IgD-negative memory B cell (primary cell): ENCODE measurements at regions not wholly inside any gene's neighbourhood (a gene's known extent, or its start where the extent isn't known, plus 50 kb on each side); places are given as distances from the start of the nearest gene placed in this dataset.
A peak's percentile ranks its signal among the peaks of the same experiment; 100 is the strongest.

ENCODE experiments used
- H3K27ac Mint-ChIP-seq, 3 donors: one replicate each; pipeline ENCODE4 v1.8.0; 2020 to 2022; ENCODE audit warnings: mild to moderate bottlenecking in 3 of 3, mixed read lengths in 3 of 3, moderate library complexity in 1 of 3
- H3K27me3 Mint-ChIP-seq: one replicate; pipeline ENCODE4 v1.8.0; 2021; ENCODE audit warnings: mixed read lengths
- H3K36me3 Mint-ChIP-seq: one replicate; pipeline ENCODE4 v1.8.0; 2020; ENCODE audit warnings: mild to moderate bottlenecking, mixed read lengths
- H3K4me1 Mint-ChIP-seq, 3 donors: one replicate each; pipeline ENCODE4 v1.8.0; 2020 to 2022; ENCODE audit warnings: mixed read lengths in 3 of 3, mild to moderate bottlenecking in 1 of 3
- H3K4me3 Mint-ChIP-seq, 4 donors: one replicate each; pipeline ENCODE4 v1.8.0; 2020 to 2022; ENCODE audit warnings: mild to moderate bottlenecking in 4 of 4, mixed read lengths in 4 of 4, moderate library complexity in 3 of 4
- H3K9me3 Mint-ChIP-seq, 3 donors: one replicate each; pipeline ENCODE4 v1.8.0; 2020 to 2021; ENCODE audit warnings: mixed read lengths in 3 of 3, mild to moderate bottlenecking in 1 of 3

DNA sequence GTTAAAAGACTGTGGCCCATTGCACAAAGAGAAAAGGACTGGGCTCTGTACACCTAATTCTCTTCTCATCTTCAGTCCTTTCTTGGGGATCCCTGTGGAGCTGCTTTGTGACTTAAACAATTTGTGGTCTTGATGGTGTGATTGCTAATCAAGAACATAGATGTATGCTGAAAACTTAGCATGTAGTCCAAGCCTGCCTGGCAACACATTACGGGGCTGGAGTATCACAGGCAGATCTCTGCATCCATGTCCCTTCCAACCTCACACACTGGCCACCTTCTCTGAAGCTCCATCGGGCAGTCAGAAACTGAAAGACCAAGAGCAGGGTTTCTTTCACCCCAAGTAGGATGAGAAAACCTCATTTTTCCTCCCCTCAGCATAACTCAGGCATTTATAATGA is 69.6 kb upstream of the ARGLU1 start:
- no peaks in the 10 kb centered on the region for H3K36me3 Mint-ChIP-seq
- H3K4me3 Mint-ChIP-seq: peak overlapping the region in 1 of 4 donors; percentile 23
- H3K9me3 Mint-ChIP-seq: no peaks in the 10 kb centered on the region
- peaks cover 1% of the 10 kb centered on the region for H3K27me3 Mint-ChIP-seq
- H3K27ac Mint-ChIP-seq: no peak overlapping the region
- H3K4me1 Mint-ChIP-seq: no peaks in the 10 kb centered on the region

DNA sequence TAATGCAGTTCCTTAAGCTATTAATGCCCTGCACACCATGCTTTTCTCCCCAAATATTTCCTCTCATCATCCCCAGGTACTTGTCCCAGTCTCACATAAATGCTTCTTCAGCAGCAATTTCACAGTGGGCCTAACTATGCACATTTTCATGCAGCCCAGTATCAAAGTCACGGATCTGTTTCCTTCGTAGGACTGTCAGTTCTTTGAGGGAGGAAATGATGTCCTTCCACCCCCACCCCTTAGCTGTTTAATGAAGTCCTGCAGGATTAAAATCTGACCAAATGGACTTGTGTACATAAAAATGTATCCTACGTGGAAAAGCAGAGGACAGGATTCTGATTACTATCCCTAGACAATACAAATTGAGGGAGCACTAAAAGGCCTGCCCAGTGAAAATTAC is 68.6 kb upstream of the ARGLU1 start:
- Mint-ChIP-seq H3K36me3 (no peaks in the 10 kb centered on the region), H3K4me1 (no peaks in the 10 kb centered on the region), H3K27me3 (peaks cover 4% of the 10 kb centered on the region), H3K9me3 (no peaks in the 10 kb centered on the region), H3K27ac (no peak overlapping the region), H3K4me3 (no peak overlapping the region)

DNA sequence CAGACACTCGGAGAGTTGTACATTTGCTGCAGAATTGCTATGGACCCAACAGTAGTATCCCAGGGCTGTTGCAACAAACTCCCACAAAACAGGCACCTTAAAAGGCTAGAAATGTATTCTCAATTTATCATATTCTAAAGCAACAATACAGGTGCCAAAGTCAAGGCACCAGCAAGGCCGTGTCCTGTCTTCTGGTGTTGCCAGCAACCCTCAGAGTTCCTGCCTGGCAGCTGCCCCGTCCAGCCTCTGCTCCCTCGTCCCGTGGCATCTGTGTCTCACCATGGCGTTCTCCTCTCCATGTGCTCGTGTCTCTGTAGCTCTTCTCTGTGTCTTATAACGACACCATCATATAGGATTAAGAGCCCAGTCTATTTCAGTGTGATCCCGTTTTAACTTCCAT is 67.7 kb upstream of the ARGLU1 start:
- Mint-ChIP-seq H3K36me3 (no peaks in the 10 kb centered on the region), H3K27me3 (peaks cover 4% of the 10 kb centered on the region), H3K4me1 (no peaks in the 10 kb centered on the region), H3K27ac (no peak overlapping the region), H3K9me3 (no peaks in the 10 kb centered on the region), H3K4me3 (no peak overlapping the region)

DNA sequence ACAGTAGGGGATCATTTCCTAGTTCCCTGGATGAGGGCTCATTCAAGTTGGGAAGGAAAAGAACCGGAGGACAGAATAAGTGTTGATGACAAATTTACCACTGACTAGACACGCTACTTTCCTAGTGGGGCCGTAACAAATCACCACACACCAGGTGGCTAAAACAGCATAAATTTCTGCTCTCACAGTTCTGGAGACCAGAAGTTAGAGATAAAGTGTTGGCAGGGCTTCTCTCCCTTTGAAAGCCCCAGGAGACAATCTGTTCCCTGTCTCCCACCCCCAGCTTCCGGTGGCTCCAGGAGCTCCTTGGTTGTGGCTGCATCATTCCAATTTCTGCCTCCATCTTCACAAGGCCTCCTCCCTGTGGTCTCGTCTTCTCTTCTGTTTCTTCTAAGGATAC is 65.4 kb upstream of the ARGLU1 start:
- no peak overlapping the region for H3K27ac Mint-ChIP-seq
- H3K9me3 Mint-ChIP-seq: no peaks in the 10 kb centered on the region
- H3K36me3 Mint-ChIP-seq: no peaks in the 10 kb centered on the region
- H3K4me1 Mint-ChIP-seq: no peaks in the 10 kb centered on the region
- H3K4me3 Mint-ChIP-seq: no peak overlapping the region
- H3K27me3 Mint-ChIP-seq: peaks cover 6% of the 10 kb centered on the region

DNA sequence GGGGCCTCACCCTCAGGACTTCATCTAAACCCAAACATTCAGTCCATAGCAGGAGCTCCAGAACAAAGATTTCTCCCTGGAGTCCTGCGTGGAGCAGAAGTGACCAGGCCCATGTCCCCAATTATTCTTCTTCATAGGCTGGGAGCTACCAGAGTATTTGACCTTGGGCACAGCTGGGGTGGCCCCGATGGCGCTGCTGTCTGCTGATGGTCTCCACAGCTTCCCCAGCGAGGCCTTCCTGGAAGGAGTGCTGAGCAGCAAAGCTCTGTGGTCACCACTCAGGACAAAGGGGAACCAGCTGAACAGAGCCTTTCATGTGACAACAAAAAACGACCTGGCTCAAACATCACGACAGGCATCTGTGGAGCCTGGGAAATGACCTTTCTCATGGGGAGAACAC is 62.7 kb upstream of the ARGLU1 start:
- no peak overlapping the region for H3K27ac Mint-ChIP-seq
- H3K4me3 Mint-ChIP-seq: no peak overlapping the region
- peaks cover 6% of the 10 kb centered on the region for H3K27me3 Mint-ChIP-seq
- H3K9me3 Mint-ChIP-seq: no peaks in the 10 kb centered on the region
- no peaks in the 10 kb centered on the region for H3K4me1 Mint-ChIP-seq
- no peaks in the 10 kb centered on the region for H3K36me3 Mint-ChIP-seq

GRCh38 chr13:106630162-106630561 is 62.2 kb upstream of the ARGLU1 start:
- Mint-ChIP-seq H3K36me3 (no peaks in the 10 kb centered on the region), H3K9me3 (no peaks in the 10 kb centered on the region), H3K4me1 (no peaks in the 10 kb centered on the region), H3K27ac (peak overlapping the region in 1 of 3 donors; percentile 70), H3K27me3 (peaks cover 6% of the 10 kb centered on the region), H3K4me3 (no peak overlapping the region)

GRCh38 chr13:106628936-106629659 is 61.2 kb upstream of the ARGLU1 start:
- no peaks in the 10 kb centered on the region for H3K36me3 Mint-ChIP-seq
- H3K27me3 Mint-ChIP-seq: peaks cover 12% of the 10 kb centered on the region
- no peak overlapping the region for H3K4me3 Mint-ChIP-seq
- H3K4me1 Mint-ChIP-seq: no peaks in the 10 kb centered on the region
- no peak overlapping the region for H3K27ac Mint-ChIP-seq
- H3K9me3 Mint-ChIP-seq: no peaks in the 10 kb centered on the region

DNA sequence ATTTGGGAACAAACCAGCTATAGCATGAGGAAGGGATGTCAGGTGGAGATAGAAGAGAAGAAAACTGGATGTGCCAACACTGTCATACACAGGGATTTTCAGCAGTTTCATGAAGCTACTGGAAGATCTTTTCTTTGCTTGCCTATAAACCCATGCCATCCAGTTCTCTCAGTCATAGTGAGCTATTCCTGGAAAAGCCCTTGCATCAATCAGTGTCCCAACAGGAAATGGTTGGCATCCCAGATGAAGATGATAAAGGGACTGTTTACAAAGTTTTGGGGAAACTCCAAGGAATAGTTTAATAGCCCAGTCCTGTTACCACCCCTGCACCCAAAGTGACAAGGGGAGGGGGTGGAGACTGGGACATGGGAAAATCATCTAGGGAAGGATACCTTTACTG is 58.5 kb upstream of the ARGLU1 start:
- peaks cover 13% of the 10 kb centered on the region for H3K27me3 Mint-ChIP-seq
- no peak overlapping the region for H3K27ac Mint-ChIP-seq
- H3K4me1 Mint-ChIP-seq: no peaks in the 10 kb centered on the region
- H3K9me3 Mint-ChIP-seq: no peaks in the 10 kb centered on the region
- no peaks in the 10 kb centered on the region for H3K36me3 Mint-ChIP-seq
- no peak overlapping the region for H3K4me3 Mint-ChIP-seq

DNA sequence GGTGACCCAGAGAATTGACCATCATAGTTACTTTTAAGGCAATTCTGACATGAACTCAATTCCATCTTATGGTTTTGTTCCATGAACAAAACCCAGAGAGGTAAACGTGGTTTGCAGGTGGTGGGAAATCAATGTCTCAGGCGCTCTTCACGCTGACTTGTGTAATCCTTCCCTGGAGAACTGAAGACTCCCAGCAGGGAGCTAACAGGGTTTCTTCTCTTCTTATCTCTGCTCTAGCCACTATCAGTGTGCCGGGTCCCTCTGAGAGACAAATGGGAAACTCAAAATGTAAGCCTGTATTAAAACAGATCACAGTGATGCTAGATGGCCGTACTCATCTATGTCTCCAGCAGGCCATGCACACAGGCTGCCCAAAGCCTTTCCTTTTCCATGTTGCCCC is 57.6 kb upstream of the ARGLU1 start:
- no peak overlapping the region for H3K27ac Mint-ChIP-seq
- H3K9me3 Mint-ChIP-seq: no peaks in the 10 kb centered on the region
- H3K4me3 Mint-ChIP-seq: no peak overlapping the region
- H3K27me3 Mint-ChIP-seq: peaks cover 13% of the 10 kb centered on the region
- H3K36me3 Mint-ChIP-seq: no peaks in the 10 kb centered on the region
- no peaks in the 10 kb centered on the region for H3K4me1 Mint-ChIP-seq

GRCh38 chr13:106623799-106624460 is 56.0 kb upstream of the ARGLU1 start:
- peaks cover 0 to 4% (median 2%) of the 10 kb centered on the region in 3 donors for H3K4me1 Mint-ChIP-seq
- H3K27me3 Mint-ChIP-seq: peaks cover 9% of the 10 kb centered on the region
- H3K4me3 Mint-ChIP-seq: no peak overlapping the region
- no peak overlapping the region for H3K27ac Mint-ChIP-seq
- no peaks in the 10 kb centered on the region for H3K9me3 Mint-ChIP-seq
- no peaks in the 10 kb centered on the region for H3K36me3 Mint-ChIP-seq

DNA sequence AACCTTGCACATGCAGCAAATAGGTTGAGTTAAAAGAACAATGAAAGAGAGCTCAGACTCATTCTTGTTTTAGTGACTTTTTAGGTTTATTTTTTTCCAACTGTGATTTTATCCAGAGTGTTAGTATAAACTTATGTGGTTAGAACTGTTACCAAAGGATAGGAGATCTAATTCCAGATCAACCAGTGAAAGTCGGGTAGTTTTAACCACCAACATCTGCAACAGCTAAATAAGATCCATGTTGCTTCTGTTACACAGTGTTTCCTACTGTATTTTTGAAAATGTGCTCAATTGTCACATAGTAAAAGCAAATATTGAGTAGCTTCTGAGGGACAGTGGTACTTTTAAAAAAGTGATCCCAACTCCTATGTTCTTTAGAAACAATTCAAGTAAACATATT is 53.9 kb upstream of the ARGLU1 start:
- no peaks in the 10 kb centered on the region for H3K9me3 Mint-ChIP-seq
- H3K27ac Mint-ChIP-seq: no peak overlapping the region
- H3K4me3 Mint-ChIP-seq: no peak overlapping the region
- H3K36me3 Mint-ChIP-seq: no peaks in the 10 kb centered on the region
- H3K27me3 Mint-ChIP-seq: peaks cover 9% of the 10 kb centered on the region
- H3K4me1 Mint-ChIP-seq: peaks cover 0 to 4% (median 2%) of the 10 kb centered on the region in 3 donors

DNA sequence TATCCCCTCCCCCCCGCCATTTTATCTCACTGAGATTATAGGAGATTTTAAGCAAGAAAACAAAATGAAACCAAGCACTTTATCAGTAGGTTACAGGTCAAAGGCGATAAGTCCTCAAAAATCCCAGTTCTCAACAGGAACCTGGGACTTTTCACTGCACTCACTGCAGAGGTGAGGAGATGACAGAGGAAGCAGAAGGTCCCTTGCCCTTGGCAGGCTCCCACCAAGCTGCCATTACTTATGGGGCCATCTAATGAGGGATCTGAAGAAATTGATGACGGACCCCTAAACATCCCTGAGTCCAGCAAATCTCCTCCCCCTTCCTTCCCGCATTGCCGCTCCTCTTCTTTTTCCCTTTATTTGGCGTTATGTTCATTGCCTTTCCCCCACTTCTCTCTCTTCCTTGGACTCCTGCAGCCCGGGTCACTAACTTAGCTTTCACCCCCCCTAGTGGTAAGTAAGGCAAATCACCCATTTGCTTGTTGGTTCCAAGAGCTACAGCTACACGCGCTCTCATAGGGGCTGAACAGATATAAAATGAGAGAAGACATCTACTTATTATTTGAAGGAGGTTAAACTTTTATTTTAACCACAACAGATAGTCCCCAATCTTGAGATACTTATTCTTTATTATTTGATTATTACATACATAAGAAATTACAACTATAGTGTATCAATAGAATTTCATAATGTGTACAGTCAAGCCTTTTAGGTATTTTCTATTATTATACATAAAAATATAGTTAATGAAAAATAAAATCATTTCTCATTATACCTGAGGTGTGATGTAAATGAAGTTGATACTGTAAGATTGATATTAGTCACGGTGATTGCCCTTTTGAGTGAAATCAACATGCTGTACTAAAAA is 52.0 kb upstream of the ARGLU1 start:
- no peaks in the 10 kb centered on the region for H3K36me3 Mint-ChIP-seq
- no peak overlapping the region for H3K4me3 Mint-ChIP-seq
- H3K27me3 Mint-ChIP-seq: peaks cover 9% of the 10 kb centered on the region
- H3K27ac Mint-ChIP-seq: peak overlapping the region in 1 of 3 donors; percentile 18
- peaks cover 0 to 4% (median 2%) of the 10 kb centered on the region in 3 donors for H3K4me1 Mint-ChIP-seq
- H3K9me3 Mint-ChIP-seq: no peaks in the 10 kb centered on the region
